ENCODE measurements at regions not wholly inside any gene's neighbourhood (a gene's known extent, or its start where the extent isn't known, plus 50 kb on each side); places are given as distances from the start of the nearest gene placed in this dataset.

- TF ChIP-seq CTCF (IDR thresholded peaks at IDR 0.05) (no peak), POLR2A (IDR thresholded peaks at IDR 0.05) (no peak)
Measured at GRCh38 chr7:106418094-106418493, 133.3 kb upstream of the NAMPT start.
